ENCODE measurements at regions not wholly inside any gene's neighbourhood (a gene's known extent, or its start where the extent isn't known, plus 50 kb on each side); places are given as distances from the start of the nearest gene placed in this dataset.

DNA sequence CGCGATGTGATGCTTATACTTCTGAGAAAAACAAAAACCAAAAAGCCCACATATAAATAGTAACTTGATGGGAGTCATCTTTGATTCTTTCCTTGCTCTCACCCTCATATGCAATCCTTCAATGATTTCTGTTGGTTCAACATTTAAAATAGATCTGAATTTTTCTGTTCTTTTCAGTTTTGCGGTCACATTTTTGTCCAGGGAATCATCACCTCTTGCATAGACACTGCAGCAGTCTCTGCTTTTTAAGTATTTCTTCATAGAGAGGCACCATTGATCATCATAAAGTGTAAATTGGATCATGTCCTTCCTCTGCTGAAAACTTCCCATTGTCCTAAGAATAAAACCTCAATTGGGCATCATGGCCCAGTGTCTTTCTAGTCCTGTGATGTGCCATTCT lies 81.1 kb upstream of the SLC4A4 start:
- TF ChIP-seq EP300 (IDR thresholded peaks at IDR 0.05), result no peak
- TF ChIP-seq, protein P1, sequence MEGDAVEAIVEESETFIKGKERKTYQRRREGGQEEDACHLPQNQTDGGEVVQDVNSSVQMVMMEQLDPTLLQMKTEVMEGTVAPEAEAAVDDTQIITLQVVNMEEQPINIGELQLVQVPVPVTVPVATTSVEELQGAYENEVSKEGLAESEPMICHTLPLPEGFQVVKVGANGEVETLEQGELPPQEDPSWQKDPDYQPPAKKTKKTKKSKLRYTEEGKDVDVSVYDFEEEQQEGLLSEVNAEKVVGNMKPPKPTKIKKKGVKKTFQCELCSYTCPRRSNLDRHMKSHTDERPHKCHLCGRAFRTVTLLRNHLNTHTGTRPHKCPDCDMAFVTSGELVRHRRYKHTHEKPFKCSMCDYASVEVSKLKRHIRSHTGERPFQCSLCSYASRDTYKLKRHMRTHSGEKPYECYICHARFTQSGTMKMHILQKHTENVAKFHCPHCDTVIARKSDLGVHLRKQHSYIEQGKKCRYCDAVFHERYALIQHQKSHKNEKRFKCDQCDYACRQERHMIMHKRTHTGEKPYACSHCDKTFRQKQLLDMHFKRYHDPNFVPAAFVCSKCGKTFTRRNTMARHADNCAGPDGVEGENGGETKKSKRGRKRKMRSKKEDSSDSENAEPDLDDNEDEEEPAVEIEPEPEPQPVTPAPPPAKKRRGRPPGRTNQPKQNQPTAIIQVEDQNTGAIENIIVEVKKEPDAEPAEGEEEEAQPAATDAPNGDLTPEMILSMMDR (IDR thresholded peaks at IDR 0.05), result no peak
- no peak for TF ChIP-seq POLR2A (IDR thresholded peaks at IDR 0.05)

Measured in gastroesophageal sphincter (tissue), 3 donors.